Vagina (tissue), 2 donors: ENCODE measurements at regions not wholly inside any gene's neighbourhood (a gene's known extent, or its start where the extent isn't known, plus 50 kb on each side); places are given as distances from the start of the nearest gene placed in this dataset.
"Not testable (repeated sequence)": the region's sequence is repeated elsewhere in the genome, so short reads cannot be mapped to it uniquely, and the experiment has no call there.

ENCODE experiments used
- DNase-seq, 2 donors: peaks; one replicate each; pipeline ENCODE4 v3.0.0-alpha.2; 2017; ENCODE audit errors: extremely low spot score in 2 of 2
- H3K27ac ChIP-seq: fragments of 200-600 bp; sonication (generic); one replicate; pipeline ENCODE4 v1.5.1; 2019
- H3K27me3 ChIP-seq: fragments of 200-600 bp; sonication (generic); one replicate; pipeline ENCODE4 v1.5.1; 2019
- H3K36me3 ChIP-seq, 2 donors: fragments of 200-600 bp; sonication (generic); one replicate each; pipeline ENCODE4 v1.5.1; 2017 to 2019
- H3K4me1 ChIP-seq: fragments of 200-600 bp; sonication (generic); one replicate; pipeline ENCODE4 v1.5.1; 2019
- H3K4me3 ChIP-seq, 2 donors: fragments of 200-600 bp; sonication (generic); 1 replicate in 1 of 2; 2 replicates in 1 of 2; pipeline ENCODE4 v1.5.1; 2016 to 2019
- H3K9me3 ChIP-seq: fragments of 200-600 bp; sonication (generic); one replicate; pipeline ENCODE4 v1.5.1; 2019
- POLR2A ChIP-seq, 2 donors: fragments of 450-650 bp; IDR thresholded peaks; one replicate each; pipeline ENCODE4 v1.6.1; 2017; ENCODE audit warnings: antibody characterized with exemption in 2 of 2, mild to moderate bottlenecking in 2 of 2, moderate library complexity in 2 of 2
- POLR2AphosphoS5 ChIP-seq, 2 donors: sonication (generic); formaldehyde crosslinking; IDR thresholded peaks; one replicate each; pipeline ENCODE4 v1.9.0; 2017; ENCODE audit warnings: antibody characterized with exemption in 2 of 2, mild to moderate bottlenecking in 2 of 2, low read depth in 1 of 2; ENCODE audit not compliant: insufficient read depth in 1 of 2
- intact Hi-C: fragments of 100-400 bp; cut with DNase I; formaldehyde crosslinking; loops from one replicate; pipeline ENCODE4 v1.15.1; 2023
- TF ChIP-seq, protein P1 (sequence below), 3 experiments: fragments of 450-650 bp in 2 of 3; fragments of 200-600 bp in 1 of 3; sonication (generic) in 1 of 3; IDR thresholded peaks; one replicate each; pipeline ENCODE4 v1.5.1; 2017 to 2019; ENCODE audit warnings: antibody characterized with exemption in 3 of 3, mild to moderate bottlenecking in 2 of 3, moderate library complexity in 2 of 3

- H3K27ac ChIP-seq = no peak overlapping the region
- no peak for DNase-seq
- no peaks in the 10 kb centered on the region for H3K9me3 ChIP-seq
- intact Hi-C loops = no loop called here
- H3K4me3 ChIP-seq = no peak overlapping the region
- no peak for TF ChIP-seq POLR2A (IDR thresholded peaks at IDR 0.05)
- no peak for TF ChIP-seq POLR2AphosphoS5 (IDR thresholded peaks at IDR 0.05; ENCODE audit: insufficient read depth in 1 of 2, low read depth in 1 of 2)
- TF ChIP-seq, protein P1, sequence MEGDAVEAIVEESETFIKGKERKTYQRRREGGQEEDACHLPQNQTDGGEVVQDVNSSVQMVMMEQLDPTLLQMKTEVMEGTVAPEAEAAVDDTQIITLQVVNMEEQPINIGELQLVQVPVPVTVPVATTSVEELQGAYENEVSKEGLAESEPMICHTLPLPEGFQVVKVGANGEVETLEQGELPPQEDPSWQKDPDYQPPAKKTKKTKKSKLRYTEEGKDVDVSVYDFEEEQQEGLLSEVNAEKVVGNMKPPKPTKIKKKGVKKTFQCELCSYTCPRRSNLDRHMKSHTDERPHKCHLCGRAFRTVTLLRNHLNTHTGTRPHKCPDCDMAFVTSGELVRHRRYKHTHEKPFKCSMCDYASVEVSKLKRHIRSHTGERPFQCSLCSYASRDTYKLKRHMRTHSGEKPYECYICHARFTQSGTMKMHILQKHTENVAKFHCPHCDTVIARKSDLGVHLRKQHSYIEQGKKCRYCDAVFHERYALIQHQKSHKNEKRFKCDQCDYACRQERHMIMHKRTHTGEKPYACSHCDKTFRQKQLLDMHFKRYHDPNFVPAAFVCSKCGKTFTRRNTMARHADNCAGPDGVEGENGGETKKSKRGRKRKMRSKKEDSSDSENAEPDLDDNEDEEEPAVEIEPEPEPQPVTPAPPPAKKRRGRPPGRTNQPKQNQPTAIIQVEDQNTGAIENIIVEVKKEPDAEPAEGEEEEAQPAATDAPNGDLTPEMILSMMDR (IDR thresholded peaks at IDR 0.05) = no peak
- H3K27me3 ChIP-seq = no peaks in the 10 kb centered on the region
- H3K36me3 ChIP-seq = no peaks in the 10 kb centered on the region
- no peaks in the 10 kb centered on the region for H3K4me1 ChIP-seq
These were observed 201.6 kb upstream of the GRIA3 start for GRCh38 chrX:122982521-122982920.

DNA sequence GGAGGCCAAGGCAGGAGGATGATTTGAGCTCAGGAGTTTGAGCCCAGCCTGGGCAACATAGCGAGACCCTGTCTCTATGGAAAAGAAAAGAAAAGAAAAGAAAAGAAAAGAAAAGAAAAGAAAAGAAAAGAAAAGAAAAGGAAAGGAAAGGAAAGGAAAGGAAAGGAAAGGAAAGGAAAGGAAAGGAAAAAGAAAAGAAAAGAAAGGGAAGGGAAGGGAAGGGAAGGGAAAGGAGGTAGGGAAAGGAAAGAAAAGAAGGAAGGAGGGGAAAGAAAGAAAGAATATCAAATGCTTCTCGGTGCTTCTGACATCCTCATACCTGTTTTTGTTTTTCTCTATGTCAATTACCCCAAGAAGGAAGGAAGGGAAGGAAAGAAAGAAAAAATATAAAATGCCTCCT lies 181.2 kb upstream of the GRIA3 start:
- H3K4me1 ChIP-seq, DNase-seq, H3K36me3 ChIP-seq, H3K27me3 ChIP-seq, H3K9me3 ChIP-seq, intact Hi-C loops, H3K4me3 ChIP-seq, H3K27ac ChIP-seq: not testable (repeated sequence)

DNA sequence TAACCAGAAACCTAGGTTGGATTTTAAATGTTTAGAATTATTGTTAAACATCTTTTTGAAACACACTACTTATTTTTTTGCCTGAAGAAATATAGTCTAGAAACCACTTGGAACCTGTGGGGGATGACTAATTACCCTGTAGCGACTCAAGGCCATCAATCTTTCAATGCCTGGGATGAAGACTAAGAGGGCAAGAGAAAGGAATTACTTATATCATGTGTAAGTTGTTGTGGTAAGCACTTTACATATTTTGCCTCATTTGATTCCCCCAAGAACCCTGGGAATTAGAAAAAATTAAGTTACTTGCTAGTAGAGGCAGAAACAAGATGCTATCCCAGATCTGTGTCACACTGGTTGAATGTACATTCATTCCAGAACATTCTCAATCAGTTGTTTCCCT lies 170.9 kb upstream of the GRIA3 start:
- no peak overlapping the region for H3K27ac ChIP-seq
- intact Hi-C loops = no loop called here
- H3K4me3 ChIP-seq = no peak overlapping the region
- no peak for DNase-seq
- H3K36me3 ChIP-seq = no peaks in the 10 kb centered on the region
- TF ChIP-seq, protein P1 (IDR thresholded peaks at IDR 0.05) = no peak
- TF ChIP-seq POLR2A (IDR thresholded peaks at IDR 0.05) (no peak), POLR2AphosphoS5 (IDR thresholded peaks at IDR 0.05; ENCODE audit: insufficient read depth in 1 of 2, low read depth in 1 of 2) (no peak)
- no peaks in the 10 kb centered on the region for H3K27me3 ChIP-seq
- H3K9me3 ChIP-seq = no peaks in the 10 kb centered on the region
- no peaks in the 10 kb centered on the region for H3K4me1 ChIP-seq

DNA sequence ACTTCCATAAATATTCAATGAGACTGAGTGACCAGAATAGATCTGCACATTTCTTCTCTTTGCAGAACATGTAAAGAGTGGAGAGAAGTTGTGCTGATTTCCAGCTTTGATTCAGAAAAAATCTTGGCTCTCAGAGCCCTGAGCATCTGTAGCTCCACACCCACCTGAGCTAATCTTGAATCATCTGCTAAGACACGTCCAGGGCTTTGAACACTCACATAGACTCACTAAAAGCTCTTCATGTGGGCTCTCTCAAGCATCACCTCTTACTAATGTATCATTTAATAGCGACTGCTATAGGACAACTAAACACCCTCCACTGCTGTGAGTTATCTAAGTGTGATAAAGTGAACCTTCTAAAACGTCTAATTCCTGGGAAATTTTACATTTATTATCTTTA lies 147.7 kb upstream of the GRIA3 start:
- Histone ChIP-seq H3K27ac (no peak overlapping the region), H3K4me3 (no peak overlapping the region), H3K27me3 (no peaks in the 10 kb centered on the region), H3K4me1 (no peaks in the 10 kb centered on the region), H3K9me3 (no peaks in the 10 kb centered on the region), H3K36me3 (no peaks in the 10 kb centered on the region)
- DNase-seq = no peak
- TF ChIP-seq POLR2AphosphoS5 (IDR thresholded peaks at IDR 0.05; ENCODE audit: insufficient read depth in 1 of 2, low read depth in 1 of 2) (no peak), POLR2A (IDR thresholded peaks at IDR 0.05) (no peak)
- TF ChIP-seq, protein P1 (IDR thresholded peaks at IDR 0.05) = no peak
- intact Hi-C loops = no loop called here

DNA sequence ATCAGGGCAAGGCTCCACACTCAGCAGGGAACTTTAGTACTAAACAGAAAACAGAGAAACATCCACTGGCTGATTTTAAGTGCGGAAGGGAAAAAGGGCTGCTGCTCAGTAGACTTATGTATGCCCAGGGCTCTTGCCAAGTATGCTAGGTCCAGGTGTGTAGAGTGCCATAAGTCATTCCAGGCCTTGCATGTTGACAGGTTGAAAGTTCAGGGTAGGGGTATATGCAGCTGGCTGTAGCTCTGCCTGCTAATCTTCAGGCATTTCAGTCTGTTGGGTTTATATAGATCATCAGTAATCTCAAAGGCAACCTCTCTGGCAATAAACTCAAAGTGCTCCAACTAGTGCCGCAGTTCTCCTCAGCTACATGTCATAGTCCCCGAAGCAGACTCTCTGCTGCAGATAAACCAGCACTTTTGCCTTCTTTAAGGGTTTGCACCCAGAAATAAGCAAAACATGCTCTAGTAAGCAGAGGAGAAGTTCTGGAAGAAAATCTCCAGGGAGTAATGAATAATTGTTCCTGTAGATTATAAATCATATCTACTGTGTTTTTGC lies 134.9 kb upstream of the GRIA3 start:
- Histone ChIP-seq H3K4me3 (no peak overlapping the region), H3K4me1 (no peaks in the 10 kb centered on the region), H3K27me3 (no peaks in the 10 kb centered on the region), H3K27ac (no peak overlapping the region), H3K36me3 (no peaks in the 10 kb centered on the region), H3K9me3 (no peaks in the 10 kb centered on the region)
- no peak for DNase-seq
- intact Hi-C loops = no loop called here
- TF ChIP-seq, protein P1 (IDR thresholded peaks at IDR 0.05) = no peak
- no peak for TF ChIP-seq POLR2AphosphoS5 (IDR thresholded peaks at IDR 0.05; ENCODE audit: insufficient read depth in 1 of 2, low read depth in 1 of 2)

GRCh38 chrX:123060986-123061385 lies 123.1 kb upstream of the GRIA3 start:
- DNase-seq = no peak
- Histone ChIP-seq H3K9me3 (no peaks in the 10 kb centered on the region), H3K4me3 (no peak overlapping the region), H3K4me1 (no peaks in the 10 kb centered on the region), H3K27me3 (no peaks in the 10 kb centered on the region), H3K27ac (no peak overlapping the region), H3K36me3 (no peaks in the 10 kb centered on the region)
- intact Hi-C loops = no loop called here
- no peak for TF ChIP-seq POLR2AphosphoS5 (IDR thresholded peaks at IDR 0.05; ENCODE audit: insufficient read depth in 1 of 2, low read depth in 1 of 2)
- no peak for TF ChIP-seq POLR2A (IDR thresholded peaks at IDR 0.05)
- TF ChIP-seq, protein P1 (IDR thresholded peaks at IDR 0.05) = no peak
